ENCODE measurements at regions not wholly inside any gene's neighbourhood (a gene's known extent, or its start where the extent isn't known, plus 50 kb on each side); places are given as distances from the start of the nearest gene placed in this dataset.

- Mint-ChIP-seq H3K27ac (ENCODE audit: unreplicated experiment) (peak overlapping the region; percentile 3), H3K36me3 (ENCODE audit: low read depth) (no peaks in the 10 kb centered on the region), H3K4me1 (peaks cover 16% of the 10 kb centered on the region), H3K9me3 (peaks cover 10% of the 10 kb centered on the region), H3K4me3 (no peak overlapping the region), H3K27me3 (ENCODE audit: low read depth) (no peaks in the 10 kb centered on the region)
- no peak for TF ChIP-seq CTCF (conservative IDR thresholded peaks at IDR 0.05)
- no peak for DNase-seq (ENCODE audit: low read depth, low spot score)
Measured at GRCh38 chr5:54720341-54720740, 202.8 kb downstream of the SNX18 start.

GRCh38 chr5:54719384-54720283, 202.1 kb downstream of the SNX18 start:
- TF ChIP-seq CTCF (conservative IDR thresholded peaks at IDR 0.05), result no peak
- no peak overlapping the region for H3K27ac Mint-ChIP-seq (ENCODE audit: unreplicated experiment)
- H3K4me3 Mint-ChIP-seq, result no peak overlapping the region
- no peaks in the 10 kb centered on the region for H3K36me3 Mint-ChIP-seq (ENCODE audit: low read depth)
- DNase-seq (ENCODE audit: low read depth, low spot score), result no peak
- peaks cover 16% of the 10 kb centered on the region for H3K4me1 Mint-ChIP-seq
- no peaks in the 10 kb centered on the region for H3K27me3 Mint-ChIP-seq (ENCODE audit: low read depth)
- peaks cover 11% of the 10 kb centered on the region for H3K9me3 Mint-ChIP-seq

GRCh38 chr5:54718656-54719055, 201.1 kb downstream of the SNX18 start:
- Mint-ChIP-seq H3K36me3 (ENCODE audit: low read depth) (peaks cover 2% of the 10 kb centered on the region), H3K4me1 (peaks cover 16% of the 10 kb centered on the region), H3K4me3 (no peak overlapping the region), H3K27ac (ENCODE audit: unreplicated experiment) (no peak overlapping the region), H3K27me3 (ENCODE audit: low read depth) (no peaks in the 10 kb centered on the region), H3K9me3 (peaks cover 13% of the 10 kb centered on the region)
- no peak for TF ChIP-seq CTCF (conservative IDR thresholded peaks at IDR 0.05)
- DNase-seq (ENCODE audit: low read depth, low spot score), result no peak

- DNase-seq (ENCODE audit: low read depth, low spot score), result no peak
- peaks cover 2% of the 10 kb centered on the region for H3K36me3 Mint-ChIP-seq (ENCODE audit: low read depth)
- no peaks in the 10 kb centered on the region for H3K27me3 Mint-ChIP-seq (ENCODE audit: low read depth)
- H3K4me1 Mint-ChIP-seq, result peaks cover 16% of the 10 kb centered on the region
- peaks cover 11% of the 10 kb centered on the region for H3K9me3 Mint-ChIP-seq
- TF ChIP-seq CTCF (conservative IDR thresholded peaks at IDR 0.05), result no peak
- H3K4me3 Mint-ChIP-seq, result no peak overlapping the region
- H3K27ac Mint-ChIP-seq (ENCODE audit: unreplicated experiment), result no peak overlapping the region
Measured at GRCh38 chr5:54717870-54718269, 200.3 kb downstream of the SNX18 start.

GRCh38 chr5:54717459-54717858, 199.9 kb downstream of the SNX18 start:
- no peak for TF ChIP-seq CTCF (conservative IDR thresholded peaks at IDR 0.05)
- Mint-ChIP-seq H3K36me3 (ENCODE audit: low read depth) (peaks cover 2% of the 10 kb centered on the region), H3K27me3 (ENCODE audit: low read depth) (no peaks in the 10 kb centered on the region), H3K9me3 (peaks cover 11% of the 10 kb centered on the region), H3K4me1 (peaks cover 16% of the 10 kb centered on the region), H3K4me3 (no peak overlapping the region), H3K27ac (ENCODE audit: unreplicated experiment) (no peak overlapping the region)
- DNase-seq (ENCODE audit: low read depth, low spot score), result no peak
